ENCODE measurements at regions not wholly inside any gene's neighbourhood (a gene's known extent, or its start where the extent isn't known, plus 50 kb on each side); places are given as distances from the start of the nearest gene placed in this dataset.
"Not testable (repeated sequence)": the region's sequence is repeated elsewhere in the genome, so short reads cannot be mapped to it uniquely, and the experiment has no call there.

DNA sequence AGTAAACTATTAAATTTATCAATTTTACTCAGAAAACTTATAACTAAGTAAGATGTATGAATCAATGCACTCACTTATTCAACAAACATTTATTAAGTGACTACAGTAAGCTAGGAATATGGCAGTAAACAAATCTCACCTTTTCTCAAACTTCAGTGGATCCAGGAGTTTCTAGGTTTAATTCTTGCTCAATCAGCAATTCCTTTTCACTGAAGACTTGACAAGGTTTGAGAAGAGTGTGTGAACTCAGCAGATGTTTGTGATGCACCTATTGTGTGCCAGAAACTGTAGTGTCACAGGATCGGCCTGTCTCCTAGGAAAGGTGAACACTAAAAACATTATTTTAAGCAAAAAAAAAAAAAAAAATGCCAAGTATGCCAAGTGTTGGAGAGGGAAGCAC is 167.8 kb downstream of the ALG10 start:
- no peak for DNase-seq (ENCODE audit: low spot score)

- DNase-seq (ENCODE audit: low spot score): no peak
Measured at GRCh38 chr12:34198924-34199323, 176.6 kb downstream of the ALG10 start.

- DNase-seq (ENCODE audit: low spot score): no peak
Measured at GRCh38 chr12:34203866-34204620, 181.7 kb downstream of the ALG10 start.

- no peak for DNase-seq (ENCODE audit: low spot score)
Measured at GRCh38 chr12:34204830-34205285, 182.6 kb downstream of the ALG10 start.

DNA sequence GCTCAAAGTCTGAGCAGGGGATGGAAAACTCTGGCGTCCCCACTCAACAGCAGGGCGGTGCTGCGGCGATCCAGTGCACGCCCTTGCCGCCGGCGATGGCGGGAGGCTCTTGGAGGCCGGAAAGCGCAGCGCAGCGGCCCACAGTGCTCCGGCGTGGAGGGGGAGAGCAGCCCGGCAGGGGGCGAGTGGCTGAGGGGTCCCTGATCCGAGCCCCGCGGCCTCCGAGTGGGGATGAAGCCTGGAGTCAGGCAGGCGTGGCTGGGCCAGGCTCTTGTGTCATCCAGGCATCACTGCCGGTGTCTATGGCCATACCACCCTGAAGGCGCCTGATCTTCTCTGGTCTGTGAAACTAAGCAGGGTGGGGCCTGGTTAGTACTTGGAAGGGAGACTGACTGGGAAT is 183.1 kb downstream of the ALG10 start:
- no peak for DNase-seq (ENCODE audit: low spot score)

DNA sequence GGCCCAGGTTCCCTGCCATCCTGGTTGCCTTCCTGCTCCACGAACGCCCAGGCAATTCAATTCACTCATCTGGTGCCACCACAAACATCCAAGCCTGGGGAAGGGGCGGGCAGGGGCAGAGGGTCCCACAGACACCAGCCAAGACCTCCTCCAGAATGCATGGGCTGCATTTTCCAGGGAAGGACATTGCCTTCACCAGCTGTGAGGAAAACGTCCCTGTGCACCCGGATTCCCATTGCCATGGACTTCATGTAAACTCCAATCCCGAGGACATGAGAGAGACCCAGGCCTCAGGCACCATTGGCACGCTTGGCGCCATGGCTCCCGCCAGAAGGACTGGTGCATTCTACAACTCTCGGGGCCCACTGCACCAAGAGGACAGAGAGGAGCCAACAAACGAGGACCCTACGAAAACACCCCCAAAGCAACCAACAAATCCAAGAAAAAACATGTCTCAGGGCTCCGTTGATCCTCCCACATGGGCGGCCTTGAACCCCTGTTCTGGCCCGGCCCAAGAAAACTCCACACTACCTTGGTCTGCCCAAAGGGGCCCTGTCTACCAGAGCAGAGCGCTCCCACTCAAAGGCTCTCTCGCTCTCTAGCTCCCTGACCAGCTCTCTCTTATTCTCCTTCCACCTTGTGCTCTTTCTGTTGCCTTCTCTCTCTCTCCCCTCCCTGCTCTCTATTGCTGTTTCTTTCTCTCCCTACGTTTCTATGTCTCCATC is 183.9 kb downstream of the ALG10 start:
- DNase-seq (ENCODE audit: low spot score): no peak

GRCh38 chr12:34207858-34208257 is 185.6 kb downstream of the ALG10 start:
- no peak for DNase-seq (ENCODE audit: low spot score)

DNA sequence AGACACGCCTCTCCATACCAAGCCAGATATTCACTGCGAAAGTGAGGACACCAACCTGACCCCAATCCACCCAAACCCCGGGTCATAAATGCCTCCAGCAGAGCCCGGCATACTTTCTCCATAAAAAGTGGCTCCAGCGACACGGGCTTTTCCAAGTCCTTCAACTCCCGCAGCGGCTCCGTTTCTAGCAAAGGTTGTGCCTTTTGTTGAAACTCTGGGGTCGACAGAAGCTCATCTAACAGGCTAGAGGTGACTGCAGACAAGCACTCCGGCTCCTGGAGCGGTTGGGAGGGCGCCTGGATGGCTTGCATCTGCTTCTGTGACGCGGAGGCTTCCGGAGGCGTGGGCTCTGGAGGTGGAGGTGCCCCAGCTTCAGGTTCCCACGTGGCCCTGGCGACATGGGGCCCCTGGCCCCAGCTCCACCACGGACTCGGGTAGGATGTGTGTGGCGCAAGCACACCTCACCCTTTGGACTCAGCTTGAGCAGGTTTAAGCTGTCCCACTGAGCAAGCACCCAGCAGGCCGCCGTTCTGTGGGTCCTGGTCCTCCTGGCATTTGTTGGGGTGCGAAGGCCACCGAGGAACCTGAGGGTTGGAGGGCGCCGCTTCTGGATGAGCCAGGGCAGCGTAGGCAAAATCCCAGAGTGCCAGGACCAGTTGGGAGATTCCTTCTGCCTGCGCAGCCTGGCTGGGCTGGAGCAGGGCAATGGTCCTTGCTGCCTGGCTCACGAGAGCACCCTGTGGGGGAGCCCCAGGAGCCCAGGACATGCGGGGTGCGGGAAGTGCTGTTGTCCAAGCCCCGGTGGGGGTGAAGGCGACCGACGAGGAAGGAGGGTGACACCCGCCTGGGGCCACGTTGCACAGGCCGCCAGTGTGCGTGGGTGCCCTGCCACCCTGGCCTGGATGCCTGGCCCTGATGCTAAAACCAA is 186.3 kb downstream of the ALG10 start:
- DNase-seq (ENCODE audit: low spot score): no peak

- no peak for DNase-seq (ENCODE audit: low spot score)
Measured at GRCh38 chr12:34209259-34209835, 187.1 kb downstream of the ALG10 start.

GRCh38 chr12:34210183-34210582 is 187.9 kb downstream of the ALG10 start:
- DNase-seq (ENCODE audit: low spot score): no peak

DNA sequence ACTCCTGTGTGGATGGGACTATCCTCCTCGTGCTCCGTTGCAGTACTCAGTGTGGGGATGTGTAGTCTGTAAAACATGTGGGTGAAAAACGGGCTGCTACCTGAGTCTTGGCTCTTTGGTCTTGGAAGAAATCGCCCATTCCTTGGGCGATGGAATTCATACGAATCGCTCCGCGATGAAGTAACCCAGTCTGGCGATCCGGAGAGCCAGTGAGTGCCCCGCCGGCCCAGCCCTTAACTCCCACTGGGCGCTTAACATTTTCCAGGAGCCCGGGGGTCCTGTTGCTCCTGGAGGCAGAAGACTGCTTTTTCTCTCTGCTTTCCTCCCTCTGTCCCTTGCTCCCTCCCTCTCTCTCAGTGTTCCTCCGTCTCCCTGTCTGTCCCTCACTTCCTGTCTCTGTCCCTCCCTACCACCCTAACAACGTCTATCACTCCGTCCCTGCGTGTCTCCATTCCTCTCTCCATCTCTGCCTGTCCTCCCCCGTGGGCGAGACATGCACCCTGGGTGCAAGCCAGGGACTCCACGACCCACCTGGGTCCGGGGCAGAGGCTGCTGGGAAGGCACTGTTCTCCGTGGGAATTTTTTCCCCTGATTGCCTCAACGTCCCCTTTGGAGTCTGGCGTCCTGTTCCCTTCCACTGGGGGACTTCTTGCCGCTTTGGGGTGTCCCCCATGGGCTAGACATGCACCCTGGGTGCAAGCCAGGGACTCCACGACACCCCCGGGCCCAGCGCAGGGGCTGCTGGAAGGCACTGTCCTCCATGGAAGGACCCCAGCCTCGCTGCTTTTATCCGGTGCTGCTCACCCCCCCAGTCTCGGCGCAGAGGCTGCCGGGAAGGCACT is 188.6 kb downstream of the ALG10 start:
- no peak for DNase-seq (ENCODE audit: low spot score)

DNA sequence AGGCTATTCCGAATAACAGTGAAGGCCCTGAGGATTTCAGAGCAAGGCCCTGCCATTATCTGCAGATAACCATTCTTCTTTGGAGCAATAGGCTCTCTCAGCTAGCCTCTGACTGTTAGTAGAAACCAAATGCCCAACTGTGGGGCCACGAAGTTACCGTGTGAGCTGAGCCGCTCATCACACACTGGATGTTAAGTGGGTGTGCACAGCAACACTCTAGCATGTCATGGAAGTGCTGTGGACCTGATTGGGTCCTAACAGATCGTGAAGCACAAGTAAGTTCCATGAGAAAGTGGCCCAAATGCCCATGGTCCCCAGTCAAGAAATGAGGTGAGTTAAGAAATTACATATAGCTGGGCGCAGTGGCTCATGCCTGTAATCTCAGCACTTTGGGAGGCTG is 190.4 kb downstream of the ALG10 start:
- no peak for DNase-seq (ENCODE audit: low spot score)

- DNase-seq (ENCODE audit: low spot score): no peak
Measured at GRCh38 chr12:34214011-34214410, 191.7 kb downstream of the ALG10 start.

DNA sequence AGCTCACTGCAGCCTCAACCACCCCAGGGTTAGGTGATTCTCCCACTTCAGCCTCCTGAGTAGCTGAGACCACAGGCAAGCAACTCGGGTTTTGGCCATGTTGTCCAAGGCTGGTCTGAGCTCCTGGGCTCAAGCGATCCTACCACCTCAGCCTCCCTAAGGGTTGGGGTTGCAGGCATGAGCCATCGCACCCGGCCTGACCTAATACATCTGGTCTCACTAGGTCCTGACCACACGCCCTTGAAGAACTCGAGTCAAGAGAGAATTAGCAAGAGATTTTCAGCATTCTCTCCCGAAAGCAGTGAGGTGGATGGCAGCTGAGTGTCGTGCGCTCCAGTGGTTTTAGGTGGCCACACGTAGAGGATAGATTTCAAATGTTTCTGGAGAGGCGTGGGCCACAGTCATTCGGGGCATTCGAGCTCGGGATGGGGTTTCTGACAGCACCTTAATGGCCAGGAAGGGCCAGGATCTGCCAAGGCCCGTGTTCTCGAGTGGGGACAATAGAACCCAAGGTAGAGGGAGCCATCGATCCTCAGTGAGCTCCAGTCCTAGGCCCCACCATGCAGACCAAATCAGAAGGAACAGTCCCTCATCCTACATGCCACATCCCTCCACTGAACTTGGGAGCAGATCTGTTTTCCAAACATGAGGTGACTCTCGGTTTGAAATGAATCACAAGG is 193.1 kb downstream of the ALG10 start:
- DNase-seq (ENCODE audit: low spot score): no peak

DNA sequence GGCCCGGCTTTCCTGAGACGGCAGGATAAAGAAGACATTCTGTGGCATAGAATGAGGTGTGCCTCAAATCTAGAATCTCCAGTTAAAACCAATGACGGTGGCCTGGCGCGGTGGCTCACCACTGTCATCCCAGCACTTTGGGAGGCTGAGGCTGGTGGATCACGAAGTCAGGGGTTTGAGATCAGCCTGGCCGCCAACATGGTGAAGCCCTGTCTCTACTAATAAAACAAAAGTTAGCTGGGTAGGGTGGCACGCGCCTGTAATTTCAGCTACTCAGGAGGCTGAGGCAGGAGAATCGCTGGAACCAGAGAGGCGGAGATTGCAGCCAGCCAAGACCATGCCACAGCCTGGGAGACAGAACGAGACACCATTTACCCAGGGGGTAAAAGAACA is 193.6 kb downstream of the ALG10 start:
- no peak for DNase-seq (ENCODE audit: low spot score)

- no peak for DNase-seq (ENCODE audit: low spot score)
Measured at GRCh38 chr12:34217660-34218059, 195.4 kb downstream of the ALG10 start.

- peak; percentile 50 for DNase-seq (ENCODE audit: low spot score)
Measured at GRCh38 chr12:34218193-34219045, 196.1 kb downstream of the ALG10 start.

GRCh38 chr12:34219046-34219770 is 196.9 kb downstream of the ALG10 start:
- DNase-seq (ENCODE audit: low spot score): no peak

GRCh38 chr12:34220079-34220478 is 197.8 kb downstream of the ALG10 start:
- DNase-seq (ENCODE audit: low spot score): not testable (repeated sequence)

All from hematopoietic multipotent progenitor cell treated with erythropoietin and hydrocortisone succinate and interleukin-3 and kit ligand, for 15 days (in vitro differentiated cells).